ENCODE measurements at regions not wholly inside any gene's neighbourhood (a gene's known extent, or its start where the extent isn't known, plus 50 kb on each side); places are given as distances from the start of the nearest gene placed in this dataset.

- Histone ChIP-seq H3K9me2 (ENCODE audit: insufficient read depth, low read length) (no peaks in the 10 kb centered on the region), H2AFZ (ENCODE audit: low read depth, low read length) (no peak overlapping the region)
Observed at GRCh38 chr6:91539456-91539855, 952.6 kb upstream of the MAP3K7 start.

DNA sequence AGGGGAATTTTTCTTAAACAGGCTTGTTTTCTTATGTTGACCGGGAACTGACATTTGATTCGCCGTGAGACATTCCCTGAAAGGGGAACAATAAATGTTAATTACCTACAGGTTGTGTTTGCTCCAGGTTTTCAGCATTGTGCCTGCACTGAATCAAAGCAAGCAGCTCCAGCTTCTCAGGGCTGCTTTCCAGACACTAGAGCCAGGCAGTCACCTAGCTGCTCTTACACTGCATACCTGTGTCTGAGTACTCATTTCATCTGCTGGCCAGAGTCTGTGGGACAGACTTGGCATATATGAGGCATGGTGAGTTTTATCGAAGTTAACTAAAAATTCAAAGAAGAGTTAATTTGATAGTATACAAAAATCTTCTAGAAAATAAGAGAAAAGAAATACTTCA is 951.8 kb upstream of the MAP3K7 start:
- Histone ChIP-seq H3K36me3 (ENCODE audit: insufficient read depth, low read length) (no peaks in the 10 kb centered on the region), H3K4me2 (ENCODE audit: low read length) (no peak overlapping the region), H2AFZ (ENCODE audit: low read depth, low read length) (no peak overlapping the region), H3K9ac (ENCODE audit: low read length) (no peak overlapping the region), H3K27me3 (ENCODE audit: insufficient read depth, low read depth, low read length) (no peaks in the 10 kb centered on the region), H3F3A (ENCODE audit: insufficient read depth, low read length, poor library complexity, severe bottlenecking) (no peaks in the 10 kb centered on the region), H3K9me2 (ENCODE audit: insufficient read depth, low read length) (no peaks in the 10 kb centered on the region), H3K9me3 (ENCODE audit: low read length) (no peaks in the 10 kb centered on the region), H4K20me1 (ENCODE audit: insufficient read depth) (no peaks in the 10 kb centered on the region), H3K79me2 (replicated peaks; ENCODE audit: insufficient read depth, low read length) (no peaks in the 10 kb centered on the region), H3K4me3 (ENCODE audit: low read length) (no peak overlapping the region), H3K27ac (ENCODE audit: low read length) (no peak overlapping the region)
- TF ChIP-seq TAF1 (IDR thresholded peaks at IDR 0.05; ENCODE audit: low read depth), result no peak
- no peak for TF ChIP-seq MXI1 (conservative IDR thresholded peaks at IDR 0.05; ENCODE audit: poor library complexity, severe bottlenecking)
- no peak for TF ChIP-seq RAD21 (conservative IDR thresholded peaks at IDR 0.05)
- TF ChIP-seq, protein P1, sequence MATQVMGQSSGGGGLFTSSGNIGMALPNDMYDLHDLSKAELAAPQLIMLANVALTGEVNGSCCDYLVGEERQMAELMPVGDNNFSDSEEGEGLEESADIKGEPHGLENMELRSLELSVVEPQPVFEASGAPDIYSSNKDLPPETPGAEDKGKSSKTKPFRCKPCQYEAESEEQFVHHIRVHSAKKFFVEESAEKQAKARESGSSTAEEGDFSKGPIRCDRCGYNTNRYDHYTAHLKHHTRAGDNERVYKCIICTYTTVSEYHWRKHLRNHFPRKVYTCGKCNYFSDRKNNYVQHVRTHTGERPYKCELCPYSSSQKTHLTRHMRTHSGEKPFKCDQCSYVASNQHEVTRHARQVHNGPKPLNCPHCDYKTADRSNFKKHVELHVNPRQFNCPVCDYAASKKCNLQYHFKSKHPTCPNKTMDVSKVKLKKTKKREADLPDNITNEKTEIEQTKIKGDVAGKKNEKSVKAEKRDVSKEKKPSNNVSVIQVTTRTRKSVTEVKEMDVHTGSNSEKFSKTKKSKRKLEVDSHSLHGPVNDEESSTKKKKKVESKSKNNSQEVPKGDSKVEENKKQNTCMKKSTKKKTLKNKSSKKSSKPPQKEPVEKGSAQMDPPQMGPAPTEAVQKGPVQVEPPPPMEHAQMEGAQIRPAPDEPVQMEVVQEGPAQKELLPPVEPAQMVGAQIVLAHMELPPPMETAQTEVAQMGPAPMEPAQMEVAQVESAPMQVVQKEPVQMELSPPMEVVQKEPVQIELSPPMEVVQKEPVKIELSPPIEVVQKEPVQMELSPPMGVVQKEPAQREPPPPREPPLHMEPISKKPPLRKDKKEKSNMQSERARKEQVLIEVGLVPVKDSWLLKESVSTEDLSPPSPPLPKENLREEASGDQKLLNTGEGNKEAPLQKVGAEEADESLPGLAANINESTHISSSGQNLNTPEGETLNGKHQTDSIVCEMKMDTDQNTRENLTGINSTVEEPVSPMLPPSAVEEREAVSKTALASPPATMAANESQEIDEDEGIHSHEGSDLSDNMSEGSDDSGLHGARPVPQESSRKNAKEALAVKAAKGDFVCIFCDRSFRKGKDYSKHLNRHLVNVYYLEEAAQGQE (IDR thresholded peaks at IDR 0.05; ENCODE audit: borderline replicate concordance), result no peak
- TF ChIP-seq EZH2 (IDR thresholded peaks at IDR 0.05; ENCODE audit: borderline replicate concordance, insufficient read depth, low read length, poor library complexity, severe bottlenecking), result no peak
- TF ChIP-seq POLR2AphosphoS5 (IDR thresholded peaks at IDR 0.05), result no peak
- TF ChIP-seq EP300 (conservative IDR thresholded peaks at IDR 0.05; ENCODE audit: poor library complexity, severe bottlenecking), result no peak
- no peak for TF ChIP-seq SMC3 (conservative IDR thresholded peaks at IDR 0.05; ENCODE audit: poor library complexity)
- TF ChIP-seq CTCF (IDR thresholded peaks at IDR 0.05; ENCODE audit: poor library complexity, severe bottlenecking), result no peak

More at GRCh38 chr6:91539456-91539855, 952.6 kb upstream of the MAP3K7 start:
- Histone ChIP-seq H3K9ac (ENCODE audit: low read length) (no peak overlapping the region), H3K27me3 (ENCODE audit: insufficient read depth, low read depth, low read length) (no peaks in the 10 kb centered on the region), H3K4me3 (ENCODE audit: low read length) (no peak overlapping the region), H4K20me1 (ENCODE audit: insufficient read depth) (no peaks in the 10 kb centered on the region), H3K79me2 (replicated peaks; ENCODE audit: insufficient read depth, low read length) (no peaks in the 10 kb centered on the region), H3K36me3 (ENCODE audit: insufficient read depth, low read length) (no peaks in the 10 kb centered on the region), H3F3A (ENCODE audit: insufficient read depth, low read length, poor library complexity, severe bottlenecking) (no peaks in the 10 kb centered on the region), H3K4me2 (ENCODE audit: low read length) (no peak overlapping the region), H3K9me3 (ENCODE audit: low read length) (no peaks in the 10 kb centered on the region), H3K27ac (ENCODE audit: low read length) (no peak overlapping the region)
- no peak for TF ChIP-seq SMC3 (conservative IDR thresholded peaks at IDR 0.05; ENCODE audit: poor library complexity)
- no peak for TF ChIP-seq TAF1 (IDR thresholded peaks at IDR 0.05; ENCODE audit: low read depth)
- no peak for TF ChIP-seq CTCF (IDR thresholded peaks at IDR 0.05; ENCODE audit: poor library complexity, severe bottlenecking)
- TF ChIP-seq, protein P1 (IDR thresholded peaks at IDR 0.05; ENCODE audit: borderline replicate concordance), result no peak
- TF ChIP-seq RAD21 (conservative IDR thresholded peaks at IDR 0.05), result no peak
- no peak for TF ChIP-seq EZH2 (IDR thresholded peaks at IDR 0.05; ENCODE audit: borderline replicate concordance, insufficient read depth, low read length, poor library complexity, severe bottlenecking)
- TF ChIP-seq POLR2AphosphoS5 (IDR thresholded peaks at IDR 0.05), result no peak
